Tongue (tissue), 2 donors: ENCODE measurements at regions not wholly inside any gene's neighbourhood (a gene's known extent, or its start where the extent isn't known, plus 50 kb on each side); places are given as distances from the start of the nearest gene placed in this dataset. TPM values are rescaled to one million over a fixed set of nuclear protein-coding genes. Genes with fewer than 3 reads are reported as not detected.

Experiments used
- DNase-seq: peaks from one replicate; pipeline ENCODE4 v3.0.0-alpha.2; 2015
- small RNA-seq: library from RNA; depleted of rRNA; stranded (forward); fragments of <200 nt; gene quantifications from one replicate; pipeline ENCODE3, GENCODE V24; 2014; ENCODE audit warnings: low replicate concordance

DNA sequence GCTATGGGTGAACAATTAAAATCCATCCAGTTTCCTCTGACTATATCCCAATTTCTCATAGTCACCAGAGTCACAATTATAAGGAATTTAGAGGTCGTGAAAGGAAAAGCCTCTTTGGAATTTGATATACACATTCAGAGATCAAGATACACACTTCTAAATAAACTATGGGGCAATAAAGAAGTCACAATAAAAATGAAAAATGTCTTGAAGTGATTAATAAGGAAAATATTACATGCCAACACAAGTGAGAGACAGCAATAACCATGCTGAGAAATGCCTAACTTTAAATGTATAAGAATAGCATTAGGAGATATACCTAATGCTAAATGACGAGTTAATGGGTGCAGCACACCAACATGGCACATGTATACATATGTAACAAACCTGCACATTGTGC is 54.9 kb upstream of the ADAMTS19 start:
- no peak for DNase-seq

DNA sequence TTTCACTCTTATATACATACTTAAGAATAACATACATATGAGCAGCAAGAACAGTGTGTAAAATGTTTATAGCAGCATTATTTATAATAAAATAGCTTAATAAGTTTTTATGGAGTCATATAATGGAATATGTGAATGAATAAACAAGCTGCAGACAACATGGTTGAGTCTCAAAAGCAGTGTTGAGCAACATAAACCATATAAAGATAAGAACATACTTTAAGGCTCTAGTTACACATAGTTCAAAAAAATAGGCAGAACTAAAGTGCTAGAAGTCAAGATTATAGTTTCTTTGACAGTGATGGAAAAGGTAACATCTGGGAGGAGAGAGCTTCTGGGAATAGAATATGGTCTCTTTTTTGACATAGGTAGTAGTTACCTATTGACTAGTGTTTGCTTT is 53.7 kb upstream of the ADAMTS19 start:
- no peak for DNase-seq

Small RNA genes lying in the stretch of these regions (small RNA-seq; reads per million reads assigned to genes)
- gene MIR4460, result not detected
